GM18505 (cell line): ENCODE measurements at regions not wholly inside any gene's neighbourhood (a gene's known extent, or its start where the extent isn't known, plus 50 kb on each side); places are given as distances from the start of the nearest gene placed in this dataset.

Experiments
- ATAC-seq: cut with Tn5 transposase; IDR thresholded peaks from one replicate; pipeline ENCODE4 v1.9.1; 2021; ENCODE audit not compliant: unreplicated experiment
- POLR2A ChIP-seq: IDR thresholded peaks from 4 replicates; pipeline ENCODE4 v1.6.1; 2011; ENCODE audit warnings: borderline replicate concordance; ENCODE audit not compliant: insufficient read depth, insufficient read length; ENCODE audit errors: extremely low read depth

DNA sequence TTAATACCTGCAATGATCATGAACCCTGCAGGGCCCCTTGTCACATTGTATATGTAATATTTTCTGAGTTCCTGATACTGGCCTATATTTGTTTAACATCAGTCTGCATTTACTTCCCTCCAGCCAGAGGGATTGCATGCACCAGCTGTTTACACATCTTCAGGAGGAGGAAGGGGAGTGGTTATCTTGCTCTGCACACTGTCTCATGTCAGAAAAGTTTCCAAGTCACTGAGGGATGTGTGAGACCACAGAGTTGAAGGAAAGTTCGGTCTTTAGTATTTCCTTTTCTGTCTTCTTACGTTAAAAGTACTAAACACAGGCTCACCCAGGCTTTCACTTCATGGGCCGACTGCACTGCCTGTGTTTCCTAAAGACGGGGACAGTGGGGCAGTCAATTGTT, 574.1 kb downstream of the LMO4 start:
- no peak for TF ChIP-seq POLR2A
- no peak for ATAC-seq

- no peak for TF ChIP-seq POLR2A
- no peak for ATAC-seq
Measured at GRCh38 chr1:87903242-87903641, 574.6 kb downstream of the LMO4 start.

DNA sequence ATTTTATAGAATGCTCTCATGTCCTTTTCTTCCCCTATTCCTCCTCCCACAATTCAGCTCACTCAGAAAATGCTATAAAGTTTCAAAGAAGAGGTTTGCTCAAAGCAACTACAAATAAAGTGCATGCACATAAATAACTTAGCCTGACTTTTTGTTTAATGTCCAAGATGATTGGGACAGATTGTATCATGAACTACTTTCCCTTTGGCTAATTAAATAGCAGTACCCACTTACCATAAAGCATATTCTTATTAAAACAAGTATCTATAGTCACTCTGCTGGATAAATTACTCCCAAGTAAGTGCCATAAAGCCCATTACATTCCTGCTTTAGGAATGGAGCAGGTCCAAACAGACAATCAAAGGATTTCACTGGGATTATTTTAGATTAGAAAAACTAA, 576.0 kb downstream of the LMO4 start:
- no peak for ATAC-seq
- no peak for TF ChIP-seq POLR2A

GRCh38 chr1:87905651-87906050, 577.0 kb downstream of the LMO4 start:
- no peak for ATAC-seq
- TF ChIP-seq POLR2A: no peak

DNA sequence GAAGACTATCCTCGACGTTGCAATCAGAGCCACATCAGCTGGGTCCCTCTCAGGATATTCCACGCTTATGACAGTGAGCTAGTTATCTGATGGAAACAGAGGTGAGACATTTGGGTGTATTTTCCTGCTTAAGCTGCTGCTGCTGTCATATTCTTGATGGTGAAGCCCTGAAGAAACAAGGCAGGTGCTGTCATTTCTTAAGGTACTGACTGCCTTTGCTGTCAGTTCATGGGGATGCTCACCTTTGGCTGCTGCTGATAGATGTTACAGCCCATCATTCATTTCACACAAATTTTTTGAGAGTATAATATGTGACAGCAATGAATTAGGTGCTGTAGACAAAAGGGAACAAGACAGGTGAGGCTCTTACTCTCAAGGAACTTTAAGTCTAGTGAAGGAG, 577.4 kb downstream of the LMO4 start:
- ATAC-seq: no peak
- no peak for TF ChIP-seq POLR2A

DNA sequence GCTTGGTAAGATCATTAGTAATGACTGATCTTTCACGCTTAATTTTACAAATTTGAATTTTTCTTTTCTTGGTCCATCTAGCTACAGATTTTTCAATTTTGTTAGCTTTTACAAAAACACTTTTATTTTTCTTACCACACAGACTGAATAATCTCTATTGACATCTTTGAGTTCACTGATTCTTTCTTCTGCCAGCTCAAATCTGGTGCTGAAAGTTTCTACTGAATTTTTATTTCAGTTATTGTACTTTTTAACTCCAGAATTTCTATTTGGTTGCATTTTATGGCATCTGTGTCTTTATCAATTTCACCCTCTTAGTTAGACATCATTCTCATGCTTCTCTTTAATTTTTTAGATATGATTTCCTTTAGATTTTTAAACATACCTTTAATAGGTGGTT, 584.7 kb downstream of the LMO4 start:
- TF ChIP-seq POLR2A: no peak
- no peak for ATAC-seq

DNA sequence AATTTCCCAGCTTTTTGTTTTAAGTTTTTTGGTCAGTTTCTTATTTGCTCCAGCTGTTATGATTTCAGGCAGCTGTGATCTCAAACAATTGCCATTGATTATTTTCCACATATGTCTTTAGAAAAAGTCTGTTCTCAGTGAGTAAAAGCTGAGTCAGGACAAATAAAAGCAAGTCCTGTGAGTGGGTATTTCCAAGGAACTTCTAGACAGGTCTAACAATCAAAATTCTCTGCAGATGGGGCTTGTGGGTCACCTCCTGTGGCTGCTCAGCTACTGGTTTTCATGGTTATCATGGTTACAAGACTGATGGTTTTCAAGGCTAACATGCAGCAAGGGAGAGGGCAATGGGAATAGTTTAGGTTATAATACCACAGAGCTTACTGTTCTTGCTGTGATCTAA, 585.7 kb downstream of the LMO4 start:
- no peak for ATAC-seq
- no peak for TF ChIP-seq POLR2A

DNA sequence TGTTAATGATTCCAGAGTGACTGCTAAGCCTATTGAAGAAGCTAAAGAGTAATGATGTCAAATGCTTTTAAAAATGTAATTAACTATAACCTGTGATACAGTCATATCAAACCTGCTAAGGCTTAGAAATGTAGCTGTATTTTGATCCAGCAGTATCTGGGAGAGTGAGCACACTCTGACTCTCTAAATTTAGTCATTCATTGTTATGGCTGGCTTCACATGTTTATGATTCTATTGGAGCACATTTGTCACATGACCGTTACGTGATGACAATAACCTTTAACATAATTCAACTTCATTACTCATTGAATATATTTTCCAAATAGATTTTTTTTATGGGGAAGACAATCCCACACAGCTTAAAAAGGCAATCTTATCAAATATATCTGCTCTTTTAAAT, 587.1 kb downstream of the LMO4 start:
- TF ChIP-seq POLR2A: no peak
- ATAC-seq: no peak

- TF ChIP-seq POLR2A: no peak
- ATAC-seq: no peak
Measured at GRCh38 chr1:87916965-87917364, 588.3 kb downstream of the LMO4 start.

GRCh38 chr1:87918398-87918797, 589.7 kb downstream of the LMO4 start:
- no peak for ATAC-seq
- TF ChIP-seq POLR2A: no peak

- no peak for ATAC-seq
- no peak for TF ChIP-seq POLR2A
Measured at GRCh38 chr1:87922885-87923284, 594.2 kb downstream of the LMO4 start.

GRCh38 chr1:87926131-87926830, 597.6 kb downstream of the LMO4 start:
- no peak for TF ChIP-seq POLR2A
- ATAC-seq: no peak

- TF ChIP-seq POLR2A: no peak
- no peak for ATAC-seq
Measured at GRCh38 chr1:87926921-87927320, 598.2 kb downstream of the LMO4 start.

- no peak for TF ChIP-seq POLR2A
- no peak for ATAC-seq
Measured at GRCh38 chr1:87927391-87928280, 599.0 kb downstream of the LMO4 start.
